Common myeloid progenitor, CD34-positive (primary cell): ENCODE measurements at regions not wholly inside any gene's neighbourhood (a gene's known extent, or its start where the extent isn't known, plus 50 kb on each side); places are given as distances from the start of the nearest gene placed in this dataset.

ENCODE experiments used
- CTCF ChIA-PET: fragments of 350-600 bp; sonication (Branson Sonifier 250); formaldehyde crosslinking; loops from one replicate; lab custom pipeline; 2021; ENCODE audit warnings: antibody characterized with exemption; lab: Charles Lee
- POLR2A ChIA-PET: fragments of 350-600 bp; sonication (Branson Sonifier 250); formaldehyde crosslinking; loops from one replicate; lab custom pipeline; 2021; ENCODE audit warnings: antibody characterized with exemption; lab: Charles Lee
- DNase-seq, 3 donors: peaks; one replicate each; pipeline versions ENCODE4 v3.0.0 to v3.0.0-alpha.2; 2013
- H3K27ac ChIP-seq, 2 experiments: 1 replicate in 1 of 2; 2 replicates in 1 of 2; pipeline ENCODE4 v1.7.0; 2013; ENCODE audit warnings: inconsistent platforms in 2 of 2, low read length in 2 of 2, mild to moderate bottlenecking in 2 of 2, low read depth in 1 of 2, moderate library complexity in 1 of 2; ENCODE audit not compliant: severe bottlenecking in 2 of 2, insufficient read depth in 1 of 2, poor library complexity in 1 of 2
- H3K27me3 ChIP-seq, 5 experiments: replicated peaks in 2 of 5; 1 replicate in 3 of 5; 2 replicates in 2 of 5; pipeline versions ENCODE4 v1.6.1 to v1.7.0; 2013; ENCODE audit warnings: low read length in 4 of 5, mild to moderate bottlenecking in 2 of 5, moderate library complexity in 2 of 5, inconsistent platforms in 1 of 5; ENCODE audit not compliant: insufficient read depth in 5 of 5, control insufficient read depth in 4 of 5
- H3K36me3 ChIP-seq, 4 experiments: 1 replicate in 2 of 4; 2 replicates in 2 of 4; pipeline versions ENCODE4 v1.6.1 to v1.7.0; 2013; ENCODE audit warnings: low read length in 3 of 4, control low read depth in 1 of 4, mild to moderate bottlenecking in 1 of 4; ENCODE audit not compliant: control insufficient read depth in 4 of 4, insufficient read depth in 4 of 4
- H3K4me1 ChIP-seq, 4 experiments: 1 replicate in 3 of 4; 2 replicates in 1 of 4; pipeline versions ENCODE4 v1.6.1 to v1.7.1; 2013; ENCODE audit warnings: low read length in 3 of 4, mild to moderate bottlenecking in 3 of 4, control low read depth in 1 of 4, inconsistent platforms in 1 of 4, moderate library complexity in 1 of 4; ENCODE audit not compliant: control insufficient read depth in 4 of 4, insufficient read depth in 4 of 4; ENCODE audit errors: control extremely low read depth in 1 of 4
- H3K4me3 ChIP-seq, 7 experiments: 1 replicate in 4 of 7; 2 replicates in 3 of 7; pipeline versions ENCODE4 v1.5.1 to v1.7.0; 2013; ENCODE audit warnings: mild to moderate bottlenecking in 7 of 7, low read length in 6 of 7, moderate library complexity in 6 of 7, inconsistent platforms in 2 of 7, low read depth in 2 of 7, control low read depth in 1 of 7; ENCODE audit not compliant: insufficient read depth in 4 of 7, control insufficient read depth in 1 of 7; ENCODE audit errors: extremely low read depth in 1 of 7
- H3K9me3 ChIP-seq, 5 experiments: 1 replicate in 4 of 5; 2 replicates in 1 of 5; pipeline versions ENCODE4 v1.6.1 to v1.7.1; 2013; ENCODE audit warnings: low read length in 4 of 5, mild to moderate bottlenecking in 2 of 5, inconsistent platforms in 1 of 5, low read depth in 1 of 5, moderate library complexity in 1 of 5; ENCODE audit not compliant: control insufficient read depth in 4 of 5, insufficient read depth in 2 of 5; ENCODE audit errors: control extremely low read depth in 1 of 5
- WGBS: methylation state at CpG from one replicate; pipeline ENCODE4 v1.1.5; 2013; ENCODE audit not compliant: insufficient coverage; 5-methylcytosine and 5-hydroxymethylcytosine counted together

DNA sequence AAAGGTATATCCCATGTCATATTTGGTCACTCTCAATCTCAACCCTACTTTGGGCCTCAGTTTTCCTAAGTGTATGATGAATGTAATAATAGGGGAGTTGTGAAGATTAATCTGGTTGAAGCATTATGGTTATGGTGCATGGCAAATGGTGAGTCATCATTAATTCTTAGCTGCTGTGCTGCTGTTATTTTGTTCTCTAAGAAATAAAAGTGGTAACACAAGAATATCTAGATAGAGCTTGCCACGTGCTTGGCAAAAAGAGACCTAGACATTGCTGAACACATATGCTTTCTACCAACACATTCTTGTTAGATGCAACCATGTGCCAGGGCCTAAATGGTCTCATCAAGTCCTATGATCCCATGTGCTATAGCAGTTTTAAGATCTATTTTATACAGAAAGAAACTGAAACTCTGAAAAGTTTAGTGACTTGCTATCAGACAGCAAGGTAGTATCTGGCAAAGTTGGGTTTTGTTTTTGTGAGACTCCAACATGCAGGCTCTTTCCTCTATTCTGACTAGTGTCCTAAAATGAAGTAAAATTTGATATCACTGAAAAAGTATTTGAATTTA lies 699.9 kb upstream of the MEF2C start:
- WGBS = no CpG with 5 or more reads among the region's 1 CpG

GRCh38 chr5:89580976-89581375 lies 698.0 kb upstream of the MEF2C start:
- Histone ChIP-seq H3K4me1 (no peaks in the 10 kb centered on the region), H3K27ac (no peak overlapping the region), H3K27me3 (no peaks in the 10 kb centered on the region), H3K9me3 (peaks cover 0 to 5% (median 0%) of the 10 kb centered on the region in 5 experiments), H3K4me3 (no peak overlapping the region), H3K36me3 (no peaks in the 10 kb centered on the region)
- 100% methylated on average over 1 of the region's 2 CpGs for WGBS
- DNase-seq = no peak
- POLR2A ChIA-PET = no interaction called here
- CTCF ChIA-PET = no interaction called here

More for the DNA sequence above, 699.9 kb upstream of the MEF2C start:
- ChIA-PET CTCF (no interaction called here), POLR2A (no interaction called here)
- Histone ChIP-seq H3K9me3 (peaks cover 0 to 5% (median 0%) of the 10 kb centered on the region in 5 experiments), H3K27ac (no peak overlapping the region), H3K4me3 (no peak overlapping the region), H3K4me1 (no peaks in the 10 kb centered on the region), H3K36me3 (no peaks in the 10 kb centered on the region), H3K27me3 (no peaks in the 10 kb centered on the region)
- DNase-seq = no peak

DNA sequence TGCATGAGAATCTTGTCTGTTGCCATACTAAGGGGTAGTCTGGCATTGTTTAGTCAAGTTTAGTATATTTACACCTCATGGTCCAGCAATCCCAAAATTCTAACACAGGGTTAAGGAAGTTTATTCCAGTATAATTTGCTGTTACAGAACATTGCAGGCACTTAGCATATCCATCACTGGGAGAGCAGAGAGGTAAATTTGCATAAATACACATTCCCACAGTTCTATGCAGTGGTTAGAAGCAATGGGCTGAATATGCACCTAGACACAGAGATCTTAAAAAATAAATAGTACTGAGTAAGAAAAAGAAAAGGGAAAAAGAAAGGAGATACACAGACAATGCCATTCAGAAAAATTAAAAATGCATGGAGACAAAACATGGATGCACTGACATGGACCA lies 692.3 kb upstream of the MEF2C start:
- Histone ChIP-seq H3K4me3 (no peak overlapping the region), H3K9me3 (no peaks in the 10 kb centered on the region), H3K4me1 (no peaks in the 10 kb centered on the region), H3K36me3 (no peaks in the 10 kb centered on the region), H3K27ac (no peak overlapping the region), H3K27me3 (no peaks in the 10 kb centered on the region)
- no peak for DNase-seq
- POLR2A ChIA-PET = no interaction called here
- CTCF ChIA-PET = no interaction called here

DNA sequence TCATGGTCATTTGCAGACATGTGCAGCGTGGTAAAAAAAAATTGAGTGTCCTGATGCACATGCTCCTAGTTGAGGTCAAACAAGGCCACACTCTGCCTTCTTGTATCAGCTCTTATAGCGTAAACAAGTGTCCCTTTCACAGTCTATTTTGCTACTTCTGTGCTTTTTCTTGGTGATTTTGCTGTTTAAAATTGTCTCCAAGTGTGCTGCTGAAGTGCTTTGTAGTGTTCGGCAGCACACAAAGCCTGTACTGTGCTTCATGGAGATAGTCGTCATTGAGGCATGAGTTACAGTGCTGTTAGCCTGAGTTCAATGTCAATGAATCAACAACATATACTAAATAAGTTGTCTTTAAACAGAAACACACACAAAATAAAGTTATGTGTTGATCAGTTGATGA lies 690.4 kb upstream of the MEF2C start:
- H3K36me3 ChIP-seq = no peaks in the 10 kb centered on the region
- WGBS = 84% methylated on average over 2 of the region's 4 CpGs
- H3K27me3 ChIP-seq = no peaks in the 10 kb centered on the region
- no peak overlapping the region for H3K27ac ChIP-seq
- no peaks in the 10 kb centered on the region for H3K4me1 ChIP-seq
- no peaks in the 10 kb centered on the region for H3K9me3 ChIP-seq
- DNase-seq = no peak
- ChIA-PET CTCF (no interaction called here), POLR2A (no interaction called here)
- no peak overlapping the region for H3K4me3 ChIP-seq

DNA sequence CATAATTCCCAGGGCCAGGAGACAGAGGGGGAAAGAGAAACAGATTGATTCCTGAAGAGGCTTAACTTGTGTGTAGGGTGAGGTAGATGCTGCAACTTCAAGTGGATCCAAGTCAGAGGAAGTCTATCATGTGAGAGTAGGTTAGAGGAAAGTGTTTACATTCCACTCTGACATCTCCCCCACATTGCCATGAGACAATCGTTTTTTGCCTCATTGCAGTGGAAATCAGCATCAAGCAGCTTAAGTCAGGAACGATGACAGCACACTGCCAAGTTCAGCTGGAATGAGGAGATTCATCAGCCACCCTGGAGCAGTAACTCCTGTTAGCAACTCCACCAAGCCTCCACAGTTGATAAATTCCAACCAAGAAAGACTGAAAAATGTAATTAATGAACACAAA lies 689.7 kb upstream of the MEF2C start:
- ChIA-PET POLR2A (no interaction called here), CTCF (no interaction called here)
- Histone ChIP-seq H3K36me3 (no peaks in the 10 kb centered on the region), H3K9me3 (no peaks in the 10 kb centered on the region), H3K27ac (no peak overlapping the region), H3K4me3 (no peak overlapping the region), H3K27me3 (no peaks in the 10 kb centered on the region), H3K4me1 (no peaks in the 10 kb centered on the region)
- 100% methylated on average over 1 of the region's 2 CpGs for WGBS
- no peak for DNase-seq

- WGBS = no CpG with 5 or more reads among the region's 2 CpGs
- Histone ChIP-seq H3K4me3 (no peak overlapping the region), H3K27ac (no peak overlapping the region), H3K27me3 (no peaks in the 10 kb centered on the region), H3K4me1 (no peaks in the 10 kb centered on the region), H3K36me3 (no peaks in the 10 kb centered on the region), H3K9me3 (no peaks in the 10 kb centered on the region)
- ChIA-PET POLR2A (no interaction called here), CTCF (no interaction called here)
- no peak for DNase-seq
Measured at GRCh38 chr5:89570557-89570956, 687.6 kb upstream of the MEF2C start.

GRCh38 chr5:89566340-89566739 lies 683.4 kb upstream of the MEF2C start:
- no peaks in the 10 kb centered on the region for H3K4me1 ChIP-seq
- H3K4me3 ChIP-seq = no peak overlapping the region
- H3K27ac ChIP-seq = no peak overlapping the region
- no CpG with 5 or more reads among the region's 1 CpG for WGBS
- H3K36me3 ChIP-seq = no peaks in the 10 kb centered on the region
- no peaks in the 10 kb centered on the region for H3K9me3 ChIP-seq
- H3K27me3 ChIP-seq = no peaks in the 10 kb centered on the region
- POLR2A ChIA-PET = no interaction called here
- DNase-seq = no peak
- CTCF ChIA-PET = no interaction called here
